ENCODE measurements at regions not wholly inside any gene's neighbourhood (a gene's known extent, or its start where the extent isn't known, plus 50 kb on each side); places are given as distances from the start of the nearest gene placed in this dataset.

- intact Hi-C loops (cut with DNase I; ENCODE audit: low total_unique reads): no loop called here
- Histone ChIP-seq H3K4me3 (no peak overlapping the region), H3K27me3 (no peaks in the 10 kb centered on the region), H3K36me3 (no peaks in the 10 kb centered on the region), H3K4me1 (peaks cover 0 to 7% (median 0%) of the 10 kb centered on the region in 4 donors), H3K27ac (no peak overlapping the region), H3K9me3 (no peaks in the 10 kb centered on the region)
- WGBS, 5 donors: 51 to 61% (median 58%) methylated on average over 7 of the region's 7 CpGs
- TF ChIP-seq CTCF (IDR thresholded peaks at IDR 0.05) (no peak), EP300 (IDR thresholded peaks at IDR 0.05) (no peak), POLR2A (IDR thresholded peaks at IDR 0.05) (no peak), POLR2AphosphoS5 (IDR thresholded peaks at IDR 0.05) (no peak)
- DNase-seq: no peak
Measured at GRCh38 chr6:16059496-16059895, 69.4 kb upstream of the MYLIP start.

GRCh38 chr6:16058929-16059345 lies 69.9 kb upstream of the MYLIP start:
- no peaks in the 10 kb centered on the region for H3K36me3 ChIP-seq
- H3K4me3 ChIP-seq: no peak overlapping the region
- H3K4me1 ChIP-seq: peaks cover 0 to 7% (median 0%) of the 10 kb centered on the region in 4 donors
- no peak for TF ChIP-seq POLR2AphosphoS5 (IDR thresholded peaks at IDR 0.05)
- no peak for TF ChIP-seq POLR2A (IDR thresholded peaks at IDR 0.05)
- no peak for TF ChIP-seq CTCF (IDR thresholded peaks at IDR 0.05)
- no peak for TF ChIP-seq EP300 (IDR thresholded peaks at IDR 0.05)
- no peak overlapping the region for H3K27ac ChIP-seq
- H3K9me3 ChIP-seq: no peaks in the 10 kb centered on the region
- no peak for DNase-seq
- H3K27me3 ChIP-seq: no peaks in the 10 kb centered on the region
- 74 to 81% (median 78%) methylated on average over 4 of the region's 4 CpGs for WGBS, 5 donors
- intact Hi-C loops (cut with DNase I; ENCODE audit: low total_unique reads): no loop called here

DNA sequence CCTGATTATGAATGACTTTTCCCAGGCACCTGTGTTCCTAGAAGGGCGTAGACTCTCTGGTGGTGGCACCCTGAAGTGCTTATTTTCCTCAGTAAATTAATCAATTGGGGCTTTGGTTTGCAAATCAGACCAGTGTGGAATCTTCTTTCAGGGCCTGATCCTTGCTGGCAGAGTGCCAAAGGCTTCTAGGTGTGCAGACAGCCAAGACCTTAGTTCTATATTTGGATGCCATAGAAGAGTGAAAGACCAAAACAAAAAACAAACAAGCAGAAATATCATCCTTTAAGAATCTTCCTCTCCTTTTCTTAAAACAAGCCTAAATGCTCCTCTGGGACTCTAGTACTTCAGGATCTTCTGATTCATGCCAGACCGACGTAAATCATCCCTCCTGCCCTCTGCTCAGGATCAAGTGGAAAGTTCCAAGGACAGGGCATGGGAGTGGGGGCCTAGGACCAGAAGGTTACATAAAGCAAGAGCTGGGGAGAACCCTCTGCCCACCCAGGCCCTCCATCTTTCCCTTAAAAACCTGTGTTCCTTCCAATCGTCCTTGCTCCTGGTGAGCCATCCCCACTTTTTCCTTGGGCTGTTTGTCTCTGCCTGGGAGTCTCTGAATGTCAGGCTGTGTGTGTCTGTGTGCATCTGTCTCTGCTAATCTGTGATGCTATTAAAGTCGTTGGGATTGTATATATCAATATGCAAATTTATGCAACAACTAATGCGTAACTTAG lies 70.5 kb upstream of the MYLIP start:
- Histone ChIP-seq H3K27me3 (no peaks in the 10 kb centered on the region), H3K27ac (no peak overlapping the region), H3K4me3 (no peak overlapping the region), H3K36me3 (no peaks in the 10 kb centered on the region), H3K9me3 (no peaks in the 10 kb centered on the region), H3K4me1 (peaks cover 0 to 7% (median 0%) of the 10 kb centered on the region in 4 donors)
- TF ChIP-seq EP300 (IDR thresholded peaks at IDR 0.05) (no peak), POLR2AphosphoS5 (IDR thresholded peaks at IDR 0.05) (no peak), CTCF (IDR thresholded peaks at IDR 0.05) (no peak), POLR2A (IDR thresholded peaks at IDR 0.05) (no peak)
- WGBS, 5 donors: 79 to 83% (median 80%) methylated on average over 6 of the region's 6 CpGs
- intact Hi-C loops (cut with DNase I; ENCODE audit: low total_unique reads): no loop called here
- DNase-seq: peak; percentile 23 to 30

DNA sequence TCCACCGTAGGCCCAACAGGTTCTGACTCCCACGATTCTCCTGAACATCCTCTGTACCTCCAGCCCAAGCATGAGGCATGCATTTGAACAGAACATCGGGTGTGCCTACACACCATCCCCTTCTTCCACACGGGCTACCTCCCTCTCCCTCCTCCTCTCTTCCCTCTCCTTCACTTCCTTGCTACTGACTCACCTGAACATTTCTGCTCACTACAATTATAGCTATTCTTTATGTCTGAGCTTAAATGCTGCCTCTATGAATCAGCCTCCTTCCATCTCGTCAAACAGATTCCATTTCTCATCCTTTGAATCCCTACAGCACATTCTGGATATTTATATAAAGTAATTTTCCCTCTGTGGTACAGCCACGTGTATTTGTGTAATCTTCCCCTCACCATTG lies 71.4 kb upstream of the MYLIP start:
- H3K4me3 ChIP-seq: no peak overlapping the region
- no peak overlapping the region for H3K27ac ChIP-seq
- no peaks in the 10 kb centered on the region for H3K9me3 ChIP-seq
- intact Hi-C loops (cut with DNase I; ENCODE audit: low total_unique reads): no loop called here
- TF ChIP-seq EP300 (IDR thresholded peaks at IDR 0.05): no peak
- no peak for TF ChIP-seq CTCF (IDR thresholded peaks at IDR 0.05)
- TF ChIP-seq POLR2AphosphoS5 (IDR thresholded peaks at IDR 0.05): no peak
- TF ChIP-seq POLR2A (IDR thresholded peaks at IDR 0.05): no peak
- peaks cover 0 to 7% (median 0%) of the 10 kb centered on the region in 4 donors for H3K4me1 ChIP-seq
- no peak for DNase-seq
- no peaks in the 10 kb centered on the region for H3K36me3 ChIP-seq
- no peaks in the 10 kb centered on the region for H3K27me3 ChIP-seq
- 80 to 87% (median 82%) methylated on average over 6 of the region's 6 CpGs for WGBS, 5 donors

All from stomach (tissue), 8 donors.